Heart right ventricle (tissue), 16 donors: ENCODE measurements at regions not wholly inside any gene's neighbourhood (a gene's known extent, or its start where the extent isn't known, plus 50 kb on each side); places are given as distances from the start of the nearest gene placed in this dataset.

ENCODE experiments used
- ATAC-seq, 8 donors: fragments of 200-7000 bp; cut with Tn5 transposase; one replicate each; pipeline ENCODE4 v1.9.1; 2020; ENCODE audit warnings: mild to moderate bottlenecking in 8 of 8, moderate library complexity in 8 of 8, moderate number of reproducible peaks in 1 of 8
- DNase-seq, 2 donors: peaks; one replicate each; pipeline ENCODE4 v3.0.0-alpha.2; 2020
- H3K27ac ChIP-seq, 10 donors: fragments of 200-600 bp; sonication (generic) in 2 of 10; one replicate each; pipeline versions ENCODE4 v1.5.0 to v1.8.0; 2020 to 2022; ENCODE audit warnings: mild to moderate bottlenecking in 3 of 10
- H3K27me3 ChIP-seq, 7 donors: fragments of 200-600 bp; one replicate each; pipeline ENCODE4 v1.8.0; 2021 to 2022; ENCODE audit warnings: mild to moderate bottlenecking in 2 of 7
- H3K36me3 ChIP-seq, 9 donors: fragments of 200-600 bp; sonication (generic) in 1 of 9; one replicate each; pipeline versions ENCODE4 v1.5.0 to v1.8.0; 2020 to 2022; ENCODE audit warnings: mild to moderate bottlenecking in 2 of 9
- H3K4me1 ChIP-seq, 9 donors: fragments of 200-600 bp; sonication (generic) in 1 of 9; one replicate each; pipeline versions ENCODE4 v1.5.0 to v1.8.0; 2020 to 2022; ENCODE audit warnings: mild to moderate bottlenecking in 4 of 9
- H3K4me3 ChIP-seq, 10 donors: fragments of 200-600 bp; sonication (generic) in 2 of 10; one replicate each; pipeline versions ENCODE4 v1.5.0 to v1.8.0; 2020 to 2022; ENCODE audit warnings: mild to moderate bottlenecking in 7 of 10, moderate library complexity in 2 of 10
- H3K9me3 ChIP-seq, 11 donors: fragments of 200-600 bp in 10 of 11; sonication (generic) in 2 of 11; one replicate each; pipeline versions ENCODE4 v1.5.0 to v1.8.0; 2013 to 2022; ENCODE audit warnings: mild to moderate bottlenecking in 2 of 11, control low read depth in 1 of 11, moderate library complexity in 1 of 11
- WGBS, 2 donors: extraction: QIAGEN DNeasy Blood & Tissue Kit; methylation state at CpG; one replicate each; pipeline ENCODE4 v1.1.7; 2013; ENCODE audit warnings: inconsistent platforms in 1 of 2; 5-methylcytosine and 5-hydroxymethylcytosine counted together
- intact Hi-C, 10 donors: fragments of 100-400 bp; cut with DNase I; formaldehyde crosslinking; loops; one replicate each; pipeline versions ENCODE4 v1.11.1 to v1.14.2; 2022
- TF ChIP-seq, protein P1 (sequence below), 9 donors: fragments of 200-600 bp; sonication (generic) in 2 of 9; IDR thresholded peaks; one replicate each; pipeline versions ENCODE4 v1.5.0 to v1.8.0; 2021 to 2022; ENCODE audit warnings: antibody characterized with exemption in 9 of 9, mild to moderate bottlenecking in 5 of 9, moderate library complexity in 1 of 9
- donor health status: Arrhythmogenic right ventricular cardiomyopathy.
- donor health status: ischemic (EF 13 %, LVEDD 7.1; RV severe dilation, severe dysfunction).
- donor health status: healthy with polysubstance abuse.
- donor health status: DM: no; HTN: yes; CAD: no.
- donor health status: DM: no; HTN: no; CAD: no.
- donor health status: ischemic (EF 25% LVEDD 6.9; RV normal size, moderate dysfunction).
- donor health status: ischemic (EF 25% LVEDD 5.7; RV mildly dilated, moderate dysfunction).
- donor health status: healthy.
- donor health status: DM: yes; HTN: yes; CAD: no.
- donor health status: Ischemic cardiomyopathy.
- donor health status: ischemic (EF 35%, LVEDD 5.7; RV mildly dilated, moderate dysfunction).
- donor health status: nonischemic (EF 11% LVEDD 7.7; RV severe dilation, severe dysfunction).
- donor health status: DM: yes; HTN: yes; CAD: no.
- donor health status: PGD.
- donor health status: ischemic (EF 29% LVEDD 5.4; RV normal size, mild dysfunction).
- donor health status: nonischemic (EF 23%, LVEDD 6.1; RV moderate dilation, normal function).

- 59 to 61% methylated on average over 6 of the region's 6 CpGs for WGBS, 2 donors
- Histone ChIP-seq H3K9me3 (peaks cover 0 to 4% (median 0%) of the 10 kb centered on the region in 11 donors), H3K36me3 (no peaks in the 10 kb centered on the region), H3K27ac (no peak overlapping the region), H3K4me3 (no peak overlapping the region), H3K27me3 (no peaks in the 10 kb centered on the region), H3K4me1 (no peaks in the 10 kb centered on the region)
- TF ChIP-seq, protein P1, sequence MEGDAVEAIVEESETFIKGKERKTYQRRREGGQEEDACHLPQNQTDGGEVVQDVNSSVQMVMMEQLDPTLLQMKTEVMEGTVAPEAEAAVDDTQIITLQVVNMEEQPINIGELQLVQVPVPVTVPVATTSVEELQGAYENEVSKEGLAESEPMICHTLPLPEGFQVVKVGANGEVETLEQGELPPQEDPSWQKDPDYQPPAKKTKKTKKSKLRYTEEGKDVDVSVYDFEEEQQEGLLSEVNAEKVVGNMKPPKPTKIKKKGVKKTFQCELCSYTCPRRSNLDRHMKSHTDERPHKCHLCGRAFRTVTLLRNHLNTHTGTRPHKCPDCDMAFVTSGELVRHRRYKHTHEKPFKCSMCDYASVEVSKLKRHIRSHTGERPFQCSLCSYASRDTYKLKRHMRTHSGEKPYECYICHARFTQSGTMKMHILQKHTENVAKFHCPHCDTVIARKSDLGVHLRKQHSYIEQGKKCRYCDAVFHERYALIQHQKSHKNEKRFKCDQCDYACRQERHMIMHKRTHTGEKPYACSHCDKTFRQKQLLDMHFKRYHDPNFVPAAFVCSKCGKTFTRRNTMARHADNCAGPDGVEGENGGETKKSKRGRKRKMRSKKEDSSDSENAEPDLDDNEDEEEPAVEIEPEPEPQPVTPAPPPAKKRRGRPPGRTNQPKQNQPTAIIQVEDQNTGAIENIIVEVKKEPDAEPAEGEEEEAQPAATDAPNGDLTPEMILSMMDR (IDR thresholded peaks at IDR 0.05) = no peak
- DNase-seq (no peak), ATAC-seq (no peak)
- intact Hi-C loops = no loop called here
Observed at GRCh38 chr16:6035161-6035560, 937.6 kb upstream of the EEF2KMT start.

- DNase-seq (no peak), ATAC-seq (no peak)
- 83 to 90% methylated on average over 4 of the region's 4 CpGs for WGBS, 2 donors
- Histone ChIP-seq H3K4me1 (no peaks in the 10 kb centered on the region), H3K27ac (no peak overlapping the region), H3K4me3 (no peak overlapping the region), H3K36me3 (no peaks in the 10 kb centered on the region), H3K9me3 (peaks cover 0 to 4% (median 0%) of the 10 kb centered on the region in 11 donors), H3K27me3 (no peaks in the 10 kb centered on the region)
- intact Hi-C loops = no loop called here
- TF ChIP-seq, protein P1 (IDR thresholded peaks at IDR 0.05) = no peak
Observed at GRCh38 chr16:6034511-6034910, 936.9 kb upstream of the EEF2KMT start.

GRCh38 chr16:6032438-6032837 is 934.8 kb upstream of the EEF2KMT start:
- peaks cover 0 to 6% (median 0%) of the 10 kb centered on the region in 7 donors for H3K27me3 ChIP-seq
- TF ChIP-seq, protein P1 (IDR thresholded peaks at IDR 0.05) = no peak
- ATAC-seq (no peak), DNase-seq (no peak)
- H3K36me3 ChIP-seq = no peaks in the 10 kb centered on the region
- H3K9me3 ChIP-seq = peaks cover 0 to 4% (median 0%) of the 10 kb centered on the region in 11 donors
- WGBS, 2 donors = 58 to 62% methylated on average over 3 of the region's 3 CpGs
- H3K27ac ChIP-seq = no peak overlapping the region
- intact Hi-C loops = no loop called here
- H3K4me3 ChIP-seq = no peak overlapping the region
- H3K4me1 ChIP-seq = no peaks in the 10 kb centered on the region

GRCh38 chr16:6031567-6031966 is 934.0 kb upstream of the EEF2KMT start:
- ATAC-seq = no peak
- H3K4me3 ChIP-seq = no peak overlapping the region
- 34 to 45% methylated on average over 7 of the region's 7 CpGs for WGBS, 2 donors
- TF ChIP-seq, protein P1 (IDR thresholded peaks at IDR 0.05) = no peak
- intact Hi-C loops = no loop called here
- no peaks in the 10 kb centered on the region for H3K36me3 ChIP-seq
- no peak overlapping the region for H3K27ac ChIP-seq
- peaks cover 0 to 6% (median 0%) of the 10 kb centered on the region in 7 donors for H3K27me3 ChIP-seq
- peaks cover 0 to 4% (median 0%) of the 10 kb centered on the region in 11 donors for H3K9me3 ChIP-seq
- H3K4me1 ChIP-seq = no peaks in the 10 kb centered on the region
- no peak for DNase-seq
